Central memory CD8-positive, alpha-beta T cell (primary cell): ENCODE measurements at regions not wholly inside any gene's neighbourhood (a gene's known extent, or its start where the extent isn't known, plus 50 kb on each side); places are given as distances from the start of the nearest gene placed in this dataset.

Experiments used
- ATAC-seq: fragments of 150-1000 bp; cut with Tn5 transposase; replicated peaks from 2 replicates; pipeline ENCODE4 v1.10.0; 2022; ENCODE audit warnings: mild to moderate bottlenecking, moderate FRiP score, moderate number of reproducible peaks; ENCODE audit not compliant: poor library complexity, severe bottlenecking; ENCODE audit errors: extremely low read depth
- DNase-seq, 2 donors: peaks; one replicate each; pipeline ENCODE4 v3.0.0; 2021; ENCODE audit warnings: low spot score in 2 of 2
- H3K27ac Mint-ChIP-seq: one replicate; pipeline ENCODE4 v1.8.0; 2022; ENCODE audit warnings: low read depth, mild to moderate bottlenecking, moderate library complexity, mixed read lengths
- H3K27me3 Mint-ChIP-seq: one replicate; pipeline ENCODE4 v1.8.0; 2022; ENCODE audit warnings: mixed read lengths
- H3K36me3 Mint-ChIP-seq: one replicate; pipeline ENCODE4 v1.8.0; 2022; ENCODE audit warnings: mild to moderate bottlenecking, moderate library complexity, mixed read lengths; ENCODE audit not compliant: insufficient read depth
- H3K4me1 Mint-ChIP-seq: one replicate; pipeline ENCODE4 v1.8.0; 2022; ENCODE audit warnings: mixed read lengths
- H3K4me3 Mint-ChIP-seq: one replicate; pipeline ENCODE4 v1.8.0; 2022; ENCODE audit warnings: mild to moderate bottlenecking, moderate library complexity, mixed read lengths
- H3K9me3 Mint-ChIP-seq: one replicate; pipeline ENCODE4 v1.8.0; 2022; ENCODE audit warnings: mixed read lengths

DNA sequence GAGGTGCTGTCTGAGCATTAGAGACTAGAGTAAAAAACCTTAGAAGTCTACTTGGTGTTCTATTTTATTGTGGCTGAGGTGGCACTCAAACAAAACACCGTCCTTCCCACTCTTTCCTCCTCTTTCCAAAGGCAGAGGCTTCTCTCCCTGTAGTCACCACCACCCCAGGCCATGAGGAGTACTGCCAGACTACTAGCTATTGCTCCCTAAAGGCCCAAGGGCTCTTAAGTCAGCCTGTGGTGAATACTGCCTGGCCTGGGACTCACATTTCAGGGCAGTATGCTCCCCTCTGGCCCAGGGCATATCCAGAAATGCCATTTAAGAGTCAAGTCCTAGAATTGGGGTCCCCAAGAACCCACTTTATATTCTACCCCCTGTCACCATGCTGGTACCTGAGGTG, 309.7 kb upstream of the IMPG1 start:
- no peak overlapping the region for H3K4me3 Mint-ChIP-seq

DNA sequence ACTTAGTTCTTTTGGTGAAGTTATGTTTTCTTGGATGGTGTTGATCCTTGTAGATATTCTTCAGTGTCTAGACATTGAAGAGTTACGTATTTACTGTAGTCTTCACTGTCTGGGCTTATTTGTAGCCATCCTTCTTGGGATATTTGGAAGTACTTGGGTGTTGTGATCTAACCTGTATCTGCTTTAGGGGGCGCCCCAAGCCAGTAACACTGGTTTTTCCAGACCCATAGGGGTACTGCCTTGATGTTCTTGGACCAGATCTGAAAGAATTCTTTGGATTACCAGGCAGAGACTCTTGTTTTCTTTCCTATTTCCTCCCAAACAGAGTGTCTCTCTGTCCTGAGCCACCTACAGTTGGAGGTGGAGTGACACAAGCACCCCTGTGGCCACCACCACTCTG, 309.1 kb upstream of the IMPG1 start:
- DNase-seq (no peak), ATAC-seq (no peak)
- H3K36me3 Mint-ChIP-seq, result no peaks in the 10 kb centered on the region
- H3K4me3 Mint-ChIP-seq, result no peak overlapping the region
- peaks cover 24% of the 10 kb centered on the region for H3K9me3 Mint-ChIP-seq
- H3K27me3 Mint-ChIP-seq, result no peaks in the 10 kb centered on the region
- no peak overlapping the region for H3K27ac Mint-ChIP-seq
- H3K4me1 Mint-ChIP-seq, result no peaks in the 10 kb centered on the region

More for the DNA sequence above, 309.7 kb upstream of the IMPG1 start:
- Mint-ChIP-seq H3K9me3 (peaks cover 20% of the 10 kb centered on the region), H3K27ac (no peak overlapping the region), H3K4me1 (no peaks in the 10 kb centered on the region), H3K36me3 (no peaks in the 10 kb centered on the region), H3K27me3 (no peaks in the 10 kb centered on the region)
- DNase-seq (no peak), ATAC-seq (no peak)

DNA sequence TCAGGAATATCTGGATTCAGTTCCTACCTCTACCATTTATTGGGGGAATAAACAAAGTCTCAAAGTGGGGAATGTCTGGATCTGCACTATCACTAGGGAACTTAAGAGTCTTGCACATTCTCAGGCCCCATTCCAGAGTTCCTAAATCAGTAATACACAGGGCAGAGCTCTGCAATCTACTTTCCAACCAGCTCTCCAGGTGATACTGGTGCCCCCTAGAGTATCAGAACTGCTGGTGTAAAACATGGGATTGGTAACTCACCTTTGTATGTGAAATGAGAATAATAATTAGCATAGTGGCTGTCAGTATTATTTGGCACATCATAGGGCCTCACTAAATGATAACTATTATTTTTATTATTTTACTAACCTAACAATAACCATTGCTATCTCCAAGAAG, 278.8 kb upstream of the IMPG1 start:
- no peak overlapping the region for H3K27ac Mint-ChIP-seq
- H3K4me3 Mint-ChIP-seq, result no peak overlapping the region
- H3K9me3 Mint-ChIP-seq, result peaks cover 22% of the 10 kb centered on the region
- DNase-seq, result no peak
- H3K36me3 Mint-ChIP-seq, result no peaks in the 10 kb centered on the region
- no peak for ATAC-seq
- H3K4me1 Mint-ChIP-seq, result no peaks in the 10 kb centered on the region
- no peaks in the 10 kb centered on the region for H3K27me3 Mint-ChIP-seq

DNA sequence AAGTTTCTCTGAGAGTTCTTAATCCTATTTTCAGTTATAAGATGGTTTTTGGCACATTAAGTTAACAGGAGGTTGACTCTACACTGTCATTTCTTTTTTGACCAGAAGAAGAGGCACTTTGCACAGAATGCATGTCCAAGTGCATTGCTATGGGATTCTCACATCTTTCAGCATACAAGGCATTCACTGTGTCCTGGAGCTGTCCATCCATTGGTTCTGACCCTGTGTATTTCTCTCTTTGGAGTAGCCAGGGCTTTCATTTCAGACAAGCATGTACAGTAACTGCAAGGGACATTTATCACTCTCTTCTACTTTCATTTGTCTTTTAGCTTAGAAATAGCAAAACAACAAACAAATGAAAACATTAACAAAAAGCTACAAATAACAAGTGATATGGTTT, 275.1 kb upstream of the IMPG1 start:
- no peaks in the 10 kb centered on the region for H3K4me1 Mint-ChIP-seq
- ATAC-seq, result no peak

DNA sequence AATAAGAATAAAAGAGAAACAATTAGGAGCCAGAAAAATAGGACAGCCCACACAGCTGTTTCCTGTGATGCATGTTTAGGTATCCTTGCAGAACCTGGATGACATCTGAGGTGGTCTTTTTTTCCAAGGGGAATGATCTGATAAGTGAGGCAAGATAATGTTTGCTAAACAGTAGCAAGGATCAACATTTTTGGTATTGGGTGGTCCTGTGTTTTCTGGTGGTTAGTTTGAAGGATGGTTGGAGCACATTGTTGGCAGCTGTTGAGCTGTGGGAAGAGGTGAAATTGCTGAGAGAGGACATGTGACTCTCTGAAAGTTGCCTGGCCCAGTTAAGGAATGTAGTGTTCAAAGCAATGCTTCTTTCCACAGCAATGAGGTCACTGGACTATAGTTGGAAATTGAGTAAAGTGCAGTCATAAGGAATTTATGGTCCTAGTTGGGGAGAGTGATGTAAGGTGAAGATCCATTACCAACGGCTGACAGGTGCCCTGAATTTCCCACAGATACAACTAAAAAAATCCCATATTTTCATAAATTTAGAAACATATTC, 270.2 kb upstream of the IMPG1 start:
- ATAC-seq (no peak), DNase-seq (no peak)
- Mint-ChIP-seq H3K27ac (no peak overlapping the region), H3K36me3 (no peaks in the 10 kb centered on the region), H3K4me3 (no peak overlapping the region), H3K4me1 (no peaks in the 10 kb centered on the region), H3K9me3 (peaks cover 33% of the 10 kb centered on the region), H3K27me3 (no peaks in the 10 kb centered on the region)

More for the DNA sequence above, 275.1 kb upstream of the IMPG1 start:
- no peak for DNase-seq
- no peaks in the 10 kb centered on the region for H3K36me3 Mint-ChIP-seq
- no peak overlapping the region for H3K27ac Mint-ChIP-seq
- no peak overlapping the region for H3K4me3 Mint-ChIP-seq
- peaks cover 31% of the 10 kb centered on the region for H3K9me3 Mint-ChIP-seq
- no peaks in the 10 kb centered on the region for H3K27me3 Mint-ChIP-seq

DNA sequence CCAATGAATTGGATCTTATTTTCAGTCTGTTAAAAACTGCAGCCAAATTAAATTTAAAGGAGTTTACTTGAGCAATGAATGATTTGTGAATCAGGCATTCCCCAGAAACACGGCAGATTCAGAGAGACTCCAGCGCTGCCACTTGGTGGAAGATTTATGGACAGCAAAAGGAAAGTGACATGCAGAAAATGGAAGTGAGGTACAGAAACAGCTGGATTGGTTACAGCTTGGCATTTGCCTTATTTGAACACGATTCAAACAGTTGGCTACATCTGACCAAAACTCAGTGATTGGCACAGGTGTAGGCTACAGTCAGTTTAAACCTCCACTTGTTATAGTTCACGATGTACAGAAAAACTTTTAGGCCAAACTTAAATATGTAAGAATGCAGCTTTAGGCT, 257.6 kb upstream of the IMPG1 start:
- Mint-ChIP-seq H3K9me3 (peaks cover 27% of the 10 kb centered on the region), H3K27ac (no peak overlapping the region), H3K4me3 (no peak overlapping the region), H3K36me3 (no peaks in the 10 kb centered on the region), H3K4me1 (no peaks in the 10 kb centered on the region), H3K27me3 (no peaks in the 10 kb centered on the region)
- no peak for DNase-seq
- ATAC-seq, result no peak

DNA sequence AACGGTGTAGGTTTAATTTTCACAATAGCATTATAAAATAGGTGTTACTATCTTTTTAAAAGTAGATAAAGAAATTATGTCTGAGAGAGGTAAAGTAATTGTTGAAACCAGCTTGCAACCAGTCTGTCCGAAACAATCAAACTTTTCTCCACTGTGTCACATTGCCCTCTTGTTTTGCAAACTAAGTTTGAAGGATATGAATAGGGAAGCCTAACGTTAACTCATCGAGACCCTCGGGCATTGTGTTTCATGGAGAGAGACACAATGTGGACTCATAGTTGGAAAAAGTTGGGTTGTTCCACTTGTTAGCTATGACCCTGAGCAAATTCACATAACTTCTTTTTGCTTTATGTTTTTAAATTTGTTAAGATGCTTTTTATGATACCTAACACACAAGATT, 254.4 kb upstream of the IMPG1 start:
- H3K4me1 Mint-ChIP-seq, result no peaks in the 10 kb centered on the region
- H3K4me3 Mint-ChIP-seq, result no peak overlapping the region

More for the DNA sequence above, 254.4 kb upstream of the IMPG1 start:
- H3K27me3 Mint-ChIP-seq, result no peaks in the 10 kb centered on the region
- H3K36me3 Mint-ChIP-seq, result no peaks in the 10 kb centered on the region
- ATAC-seq, result no peak
- H3K27ac Mint-ChIP-seq, result no peak overlapping the region
- H3K9me3 Mint-ChIP-seq, result peaks cover 23% of the 10 kb centered on the region
- DNase-seq, result no peak
